HG03457 (cell line): ENCODE measurements at regions not wholly inside any gene's neighbourhood (a gene's known extent, or its start where the extent isn't known, plus 50 kb on each side); places are given as distances from the start of the nearest gene placed in this dataset.

Experiments
- ATAC-seq: cut with Tn5 transposase; IDR thresholded peaks from one replicate; pipeline ENCODE4 v1.9.1; 2021; ENCODE audit warnings: moderate number of reproducible peaks; ENCODE audit not compliant: unreplicated experiment

GRCh38 chr4:111635646-111636045 is 509.6 kb upstream of the FAM241A start:
- ATAC-seq: no peak

- no peak for ATAC-seq
Measured at GRCh38 chr4:111636961-111637585, 508.2 kb upstream of the FAM241A start.

GRCh38 chr4:111639120-111639690 is 506.0 kb upstream of the FAM241A start:
- no peak for ATAC-seq

GRCh38 chr4:111639876-111640275 is 505.4 kb upstream of the FAM241A start:
- ATAC-seq: no peak

- peak; percentile 93 for ATAC-seq
Measured at GRCh38 chr4:111641813-111642579, 503.3 kb upstream of the FAM241A start.

- no peak for ATAC-seq
Measured at GRCh38 chr4:111648056-111648455, 497.2 kb upstream of the FAM241A start.

- no peak for ATAC-seq
Measured at GRCh38 chr4:111649308-111649707, 495.9 kb upstream of the FAM241A start.

- no peak for ATAC-seq
Measured at GRCh38 chr4:111650146-111650545, 495.1 kb upstream of the FAM241A start.

GRCh38 chr4:111650674-111651086 is 494.6 kb upstream of the FAM241A start:
- ATAC-seq: no peak

GRCh38 chr4:111652236-111652635 is 493.0 kb upstream of the FAM241A start:
- no peak for ATAC-seq

- no peak for ATAC-seq
Measured at GRCh38 chr4:111652986-111653385, 492.3 kb upstream of the FAM241A start.

- ATAC-seq: no peak
Measured at GRCh38 chr4:111662496-111662895, 482.8 kb upstream of the FAM241A start.

GRCh38 chr4:111664308-111664945 is 480.8 kb upstream of the FAM241A start:
- ATAC-seq: no peak

GRCh38 chr4:111666826-111667360 is 478.4 kb upstream of the FAM241A start:
- no peak for ATAC-seq

GRCh38 chr4:111671756-111672155 is 473.5 kb upstream of the FAM241A start:
- no peak for ATAC-seq

GRCh38 chr4:111675746-111676145 is 469.5 kb upstream of the FAM241A start:
- ATAC-seq: no peak

- no peak for ATAC-seq
Measured at GRCh38 chr4:111676533-111676932, 468.7 kb upstream of the FAM241A start.

GRCh38 chr4:111678479-111678878 is 466.8 kb upstream of the FAM241A start:
- no peak for ATAC-seq

- ATAC-seq: no peak
Measured at GRCh38 chr4:111678908-111679307, 466.3 kb upstream of the FAM241A start.

GRCh38 chr4:111681270-111681669 is 464.0 kb upstream of the FAM241A start:
- no peak for ATAC-seq

- ATAC-seq: no peak
Measured at GRCh38 chr4:111681751-111682150, 463.5 kb upstream of the FAM241A start.
